ENCODE measurements at regions not wholly inside any gene's neighbourhood (a gene's known extent, or its start where the extent isn't known, plus 50 kb on each side); places are given as distances from the start of the nearest gene placed in this dataset.

DNA sequence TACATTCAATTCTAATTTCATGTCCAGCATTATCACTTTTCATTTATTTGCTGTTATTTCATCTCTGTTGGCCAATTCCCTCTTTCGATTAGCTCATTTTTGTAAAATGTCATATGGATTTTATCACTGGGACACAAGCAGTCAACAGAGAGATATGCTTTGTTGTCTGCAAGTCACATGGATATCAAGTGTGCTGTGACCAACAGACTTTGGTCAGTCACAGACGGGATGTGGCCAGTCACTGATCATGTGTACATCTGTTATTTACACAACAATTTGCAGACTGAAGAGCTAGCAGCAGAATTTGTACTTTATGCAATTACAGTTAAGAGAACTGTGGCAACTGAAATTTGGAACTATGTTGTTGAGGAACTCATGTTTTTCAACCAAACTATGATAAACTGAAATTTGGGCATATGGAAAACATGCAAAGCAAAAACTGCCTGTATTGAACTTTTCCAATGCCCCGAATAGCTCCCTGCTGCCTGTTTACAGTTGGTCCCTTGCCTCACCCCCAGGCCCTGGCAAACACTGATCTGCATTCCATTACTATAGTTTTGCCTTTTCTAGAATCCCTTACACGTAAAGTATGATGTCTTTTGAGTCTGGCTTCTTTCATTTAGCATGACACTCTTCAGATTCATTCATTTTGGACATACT, 104.4 kb downstream of the RPL22L1 start:
- TF ChIP-seq, protein P1, sequence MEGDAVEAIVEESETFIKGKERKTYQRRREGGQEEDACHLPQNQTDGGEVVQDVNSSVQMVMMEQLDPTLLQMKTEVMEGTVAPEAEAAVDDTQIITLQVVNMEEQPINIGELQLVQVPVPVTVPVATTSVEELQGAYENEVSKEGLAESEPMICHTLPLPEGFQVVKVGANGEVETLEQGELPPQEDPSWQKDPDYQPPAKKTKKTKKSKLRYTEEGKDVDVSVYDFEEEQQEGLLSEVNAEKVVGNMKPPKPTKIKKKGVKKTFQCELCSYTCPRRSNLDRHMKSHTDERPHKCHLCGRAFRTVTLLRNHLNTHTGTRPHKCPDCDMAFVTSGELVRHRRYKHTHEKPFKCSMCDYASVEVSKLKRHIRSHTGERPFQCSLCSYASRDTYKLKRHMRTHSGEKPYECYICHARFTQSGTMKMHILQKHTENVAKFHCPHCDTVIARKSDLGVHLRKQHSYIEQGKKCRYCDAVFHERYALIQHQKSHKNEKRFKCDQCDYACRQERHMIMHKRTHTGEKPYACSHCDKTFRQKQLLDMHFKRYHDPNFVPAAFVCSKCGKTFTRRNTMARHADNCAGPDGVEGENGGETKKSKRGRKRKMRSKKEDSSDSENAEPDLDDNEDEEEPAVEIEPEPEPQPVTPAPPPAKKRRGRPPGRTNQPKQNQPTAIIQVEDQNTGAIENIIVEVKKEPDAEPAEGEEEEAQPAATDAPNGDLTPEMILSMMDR (IDR thresholded peaks at IDR 0.05; ENCODE audit: low read length), result no peak
- TF ChIP-seq EZH2phosphoT487 (IDR thresholded peaks at IDR 0.05; ENCODE audit: low read length), result no peak

All from MM.1S (cell line).